Activated CD8-positive, alpha-beta T cell treated with anti-CD3 and anti-CD28 coated beads, Interleukin-2, amount 10 ng/mL, durations not matched to agents 7 days and 5 days (primary cell): ENCODE measurements at regions not wholly inside any gene's neighbourhood (a gene's known extent, or its start where the extent isn't known, plus 50 kb on each side); places are given as distances from the start of the nearest gene placed in this dataset.

Experiments
- ATAC-seq: fragments of 150-1000 bp; cut with Tn5 transposase; one replicate; pipeline ENCODE4 v1.10.0; 2021; ENCODE audit warnings: moderate library complexity
- CTCF ChIA-PET: fragments of 350-600 bp; sonication (Branson Sonifier 250); formaldehyde crosslinking; loops from one replicate; lab custom pipeline; 2021; ENCODE audit warnings: antibody characterized with exemption; lab: Charles Lee
- POLR2A ChIA-PET: fragments of 350-600 bp; sonication (Branson Sonifier 250); formaldehyde crosslinking; loops from one replicate; lab custom pipeline; 2021; ENCODE audit warnings: antibody characterized with exemption; lab: Charles Lee
- DNase-seq: peaks from one replicate; pipeline ENCODE4 v3.0.0-alpha.2; 2020
- H3K27ac Mint-ChIP-seq: one replicate; pipeline ENCODE4 v1.8.0; 2021; ENCODE audit warnings: mild to moderate bottlenecking, mixed read lengths
- H3K27me3 Mint-ChIP-seq: one replicate; pipeline ENCODE4 v1.8.0; 2021; ENCODE audit warnings: low read depth, mixed read lengths
- H3K36me3 Mint-ChIP-seq: one replicate; pipeline ENCODE4 v1.8.0; 2021; ENCODE audit warnings: low read depth, mixed read lengths
- H3K4me1 Mint-ChIP-seq: one replicate; pipeline ENCODE4 v1.8.0; 2021; ENCODE audit warnings: low read depth, mixed read lengths
- H3K4me3 Mint-ChIP-seq: one replicate; pipeline ENCODE4 v1.8.0; 2021; ENCODE audit warnings: mild to moderate bottlenecking, mixed read lengths
- H3K9me3 Mint-ChIP-seq: one replicate; pipeline ENCODE4 v1.8.0; 2022; ENCODE audit warnings: mixed read lengths; ENCODE audit not compliant: insufficient read depth

DNA sequence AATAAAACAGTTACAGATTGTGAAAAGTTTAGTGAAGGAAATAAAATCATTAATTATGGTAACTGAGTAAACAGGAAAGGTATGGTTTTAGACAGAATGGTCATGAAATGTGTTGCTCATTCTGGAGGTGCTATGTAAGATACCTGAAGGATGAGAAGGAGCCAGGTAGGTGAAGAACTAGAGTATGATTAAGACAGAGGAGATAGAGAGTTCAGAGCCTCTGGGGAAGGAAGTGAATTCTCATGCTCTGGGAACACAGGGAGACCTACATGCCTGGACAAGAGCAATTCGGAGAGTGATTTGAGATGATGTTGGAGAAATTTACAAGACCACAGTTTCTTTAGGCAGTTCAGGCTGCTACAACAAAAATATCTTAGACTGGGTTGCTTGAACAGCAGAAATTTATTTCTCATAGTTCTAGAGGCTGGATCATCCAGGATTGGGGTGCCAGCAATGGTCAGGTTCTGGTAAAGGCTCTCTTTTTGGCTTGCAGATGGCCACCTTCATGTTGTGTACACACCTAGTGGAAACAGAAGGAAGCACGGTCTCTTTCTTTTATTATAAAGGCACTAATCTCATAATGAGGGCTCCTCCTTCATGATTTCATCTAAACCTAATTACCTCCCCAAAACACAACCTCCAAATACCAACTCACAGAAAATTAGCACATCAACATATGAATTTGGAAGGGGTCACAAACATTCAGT is 1416.1 kb downstream of the PCDH7 start:
- POLR2A ChIA-PET, result no interaction called here
- Mint-ChIP-seq H3K27me3 (no peaks in the 10 kb centered on the region), H3K4me1 (no peaks in the 10 kb centered on the region), H3K9me3 (peaks cover 1% of the 10 kb centered on the region), H3K27ac (no peak overlapping the region), H3K4me3 (no peak overlapping the region), H3K36me3 (no peaks in the 10 kb centered on the region)
- CTCF ChIA-PET, result no interaction called here
- no peak for ATAC-seq
- no peak for DNase-seq

DNA sequence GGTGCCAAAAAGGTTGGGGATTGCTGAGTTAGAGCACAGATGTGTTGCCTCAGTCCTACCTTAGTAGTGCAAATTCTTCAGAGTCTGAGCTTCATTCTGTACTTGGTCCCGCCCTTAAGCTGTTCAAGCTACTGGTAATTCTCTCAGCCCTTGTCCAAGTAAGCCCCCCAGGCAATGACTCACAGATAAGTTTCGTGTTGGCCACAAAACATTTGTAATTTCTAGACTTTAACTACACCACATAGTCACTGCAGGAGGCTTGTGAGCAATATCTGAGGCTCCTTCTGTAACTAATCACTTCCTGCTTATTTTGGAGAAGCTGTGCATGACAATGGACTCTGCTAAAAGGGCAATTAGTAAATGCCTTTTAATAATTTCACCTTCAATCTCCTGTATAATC is 1420.5 kb downstream of the PCDH7 start:
- H3K36me3 Mint-ChIP-seq, result no peaks in the 10 kb centered on the region
- H3K4me1 Mint-ChIP-seq, result no peaks in the 10 kb centered on the region
- H3K27ac Mint-ChIP-seq, result no peak overlapping the region
- H3K4me3 Mint-ChIP-seq, result no peak overlapping the region
- H3K9me3 Mint-ChIP-seq, result peaks cover 6% of the 10 kb centered on the region
- ATAC-seq, result no peak
- no peak for DNase-seq
- H3K27me3 Mint-ChIP-seq, result no peaks in the 10 kb centered on the region
- CTCF ChIA-PET, result no interaction called here
- POLR2A ChIA-PET, result no interaction called here

DNA sequence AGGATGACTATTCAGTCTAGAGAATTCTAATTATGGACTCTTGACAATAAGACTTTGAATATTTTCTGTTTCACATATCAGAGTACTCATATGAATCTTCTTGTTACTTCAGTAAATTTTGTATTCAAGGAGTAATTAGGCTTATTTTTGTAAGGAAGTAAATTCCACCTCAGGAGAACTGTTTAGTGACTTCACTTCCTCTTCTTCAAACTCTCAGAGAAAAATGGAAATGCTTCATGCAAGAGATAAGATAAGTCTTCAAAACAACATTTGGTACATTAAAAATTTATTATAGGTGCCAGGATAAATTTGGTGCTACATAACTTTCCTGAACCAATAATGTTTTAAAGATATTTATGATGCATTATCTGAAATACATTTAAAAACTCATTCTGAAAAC is 1421.9 kb downstream of the PCDH7 start:
- Mint-ChIP-seq H3K27ac (no peak overlapping the region), H3K27me3 (no peaks in the 10 kb centered on the region), H3K4me1 (no peaks in the 10 kb centered on the region), H3K4me3 (no peak overlapping the region), H3K36me3 (no peaks in the 10 kb centered on the region), H3K9me3 (peaks cover 6% of the 10 kb centered on the region)
- ATAC-seq (no peak), DNase-seq (no peak)
- ChIA-PET CTCF (no interaction called here), POLR2A (no interaction called here)

DNA sequence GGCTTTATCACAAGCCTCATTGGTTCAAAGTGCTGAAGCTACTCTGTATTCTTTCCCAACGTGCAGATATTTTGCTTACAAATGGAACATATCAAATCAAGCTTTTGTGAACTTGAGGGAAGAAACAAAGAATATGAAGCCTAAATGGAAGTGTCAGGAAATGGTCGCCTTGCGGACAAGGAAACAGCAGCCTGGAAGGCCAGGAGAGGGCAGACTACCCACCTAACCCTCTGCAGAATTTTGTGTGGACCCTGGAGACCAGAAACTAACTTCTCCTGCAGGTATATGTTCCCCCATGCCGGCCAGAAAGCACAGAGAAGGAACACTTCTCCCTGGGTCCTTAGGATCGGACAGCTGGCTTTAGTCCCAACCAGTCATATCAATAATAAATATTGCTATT is 1425.8 kb downstream of the PCDH7 start:
- no peaks in the 10 kb centered on the region for H3K27me3 Mint-ChIP-seq
- H3K9me3 Mint-ChIP-seq, result peaks cover 10% of the 10 kb centered on the region
- H3K27ac Mint-ChIP-seq, result no peak overlapping the region
- H3K4me1 Mint-ChIP-seq, result no peaks in the 10 kb centered on the region
- no peaks in the 10 kb centered on the region for H3K36me3 Mint-ChIP-seq
- no peak for ATAC-seq
- POLR2A ChIA-PET, result no interaction called here
- H3K4me3 Mint-ChIP-seq, result no peak overlapping the region
- DNase-seq, result no peak
- CTCF ChIA-PET, result no interaction called here

DNA sequence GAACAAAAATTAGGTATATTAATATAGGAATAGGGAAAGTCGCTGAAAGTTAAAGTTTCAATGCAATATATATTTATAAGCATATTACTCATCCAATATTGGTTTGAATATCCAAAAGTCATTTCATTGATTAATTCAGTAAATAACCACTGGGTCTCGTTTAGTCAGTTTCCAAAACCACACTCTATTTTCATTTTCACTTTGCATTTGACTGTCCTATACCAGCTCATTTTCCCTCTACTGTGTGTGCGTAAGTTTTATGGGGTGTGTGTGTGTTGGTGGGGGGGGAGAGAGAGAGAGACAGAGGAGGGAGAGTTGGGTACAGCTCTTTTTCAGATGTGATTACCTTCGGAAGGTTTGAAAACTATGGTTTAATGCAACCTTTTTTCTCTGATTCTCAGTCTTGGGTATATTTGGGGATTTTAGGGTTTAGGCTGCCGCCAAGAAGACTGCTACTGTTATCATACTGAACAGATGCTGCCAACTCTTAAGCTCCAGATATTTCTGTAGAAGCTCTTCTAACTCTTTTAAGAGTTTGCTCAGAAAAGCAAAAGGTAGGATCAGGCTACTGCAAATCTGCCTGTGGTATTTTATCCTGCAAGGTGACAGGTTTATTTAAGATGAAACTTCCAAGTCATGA is 1427.4 kb downstream of the PCDH7 start:
- CTCF ChIA-PET, result no interaction called here
- Mint-ChIP-seq H3K4me3 (no peak overlapping the region), H3K27me3 (no peaks in the 10 kb centered on the region), H3K36me3 (no peaks in the 10 kb centered on the region), H3K27ac (no peak overlapping the region), H3K4me1 (no peaks in the 10 kb centered on the region), H3K9me3 (peaks cover 10% of the 10 kb centered on the region)
- DNase-seq (no peak), ATAC-seq (no peak)
- POLR2A ChIA-PET, result no interaction called here

DNA sequence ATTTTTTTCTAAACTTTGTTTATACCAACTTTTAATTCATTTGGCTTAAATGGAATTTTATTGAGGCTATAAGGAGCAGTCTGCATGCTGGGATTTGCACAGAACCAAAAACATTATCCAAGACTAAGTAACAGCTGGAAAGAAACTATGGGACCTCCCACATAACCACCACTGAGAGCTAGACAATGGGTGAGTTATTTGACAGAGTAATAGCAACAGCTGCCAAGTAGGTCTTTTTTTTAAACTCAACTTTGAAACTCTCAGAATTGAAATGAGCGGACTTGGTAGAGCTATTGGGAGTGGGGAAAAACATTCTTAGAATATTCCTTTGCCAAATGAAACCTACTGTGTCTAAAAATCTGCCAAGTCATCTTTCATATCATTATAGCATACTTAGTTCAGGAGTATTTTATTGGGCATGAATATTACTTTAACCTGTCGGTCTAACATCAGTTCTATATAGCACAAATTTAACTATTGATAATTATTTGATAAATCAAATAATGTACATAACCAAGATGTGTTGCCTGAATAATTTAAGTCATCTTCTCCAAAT is 1428.0 kb downstream of the PCDH7 start:
- CTCF ChIA-PET, result no interaction called here
- Mint-ChIP-seq H3K9me3 (peaks cover 10% of the 10 kb centered on the region), H3K27ac (no peak overlapping the region), H3K27me3 (no peaks in the 10 kb centered on the region), H3K36me3 (no peaks in the 10 kb centered on the region), H3K4me1 (no peaks in the 10 kb centered on the region), H3K4me3 (no peak overlapping the region)
- no peak for DNase-seq
- POLR2A ChIA-PET, result no interaction called here
- ATAC-seq, result no peak

DNA sequence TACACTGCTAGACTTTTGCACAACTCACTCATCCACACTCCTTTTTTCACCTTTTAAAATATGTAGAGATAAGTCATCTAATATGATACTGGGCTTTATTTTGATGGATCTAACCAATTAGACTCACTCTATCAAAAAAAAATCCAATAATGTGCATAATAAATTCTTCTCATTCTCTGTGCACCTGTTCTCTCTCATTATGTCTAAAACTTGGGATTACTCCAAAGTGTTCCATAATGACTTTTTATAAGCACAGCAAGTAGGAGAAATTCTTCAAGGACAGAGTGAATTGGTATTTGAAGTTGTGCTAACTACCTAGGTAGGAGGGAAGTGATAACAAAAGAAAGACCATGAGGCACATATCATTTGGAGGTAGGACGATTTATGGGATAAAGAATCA is 1438.8 kb downstream of the PCDH7 start:
- DNase-seq, result no peak
- Mint-ChIP-seq H3K4me1 (no peaks in the 10 kb centered on the region), H3K4me3 (no peak overlapping the region), H3K9me3 (peaks cover 11% of the 10 kb centered on the region), H3K36me3 (no peaks in the 10 kb centered on the region), H3K27me3 (no peaks in the 10 kb centered on the region), H3K27ac (no peak overlapping the region)
- ATAC-seq, result no peak
- POLR2A ChIA-PET, result no interaction called here
- CTCF ChIA-PET, result no interaction called here

DNA sequence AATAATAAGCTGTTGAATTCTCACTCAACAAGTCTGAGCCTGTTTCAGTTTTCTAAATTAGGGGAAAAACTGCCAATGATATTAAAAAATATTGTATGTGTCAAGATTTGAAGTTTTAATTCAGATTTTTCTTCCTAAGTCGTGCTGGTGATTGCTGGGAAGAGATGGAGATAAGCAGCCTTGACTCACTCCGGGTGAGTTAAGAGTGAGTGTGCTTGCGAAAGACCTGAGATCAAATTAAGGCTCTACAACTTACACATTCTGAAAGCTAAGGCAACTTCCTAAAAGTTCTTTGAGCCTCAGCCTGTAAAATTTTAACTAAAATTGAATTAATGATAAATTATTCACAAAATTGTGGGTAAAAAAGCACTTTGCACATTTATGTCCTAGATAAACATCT is 1441.2 kb downstream of the PCDH7 start:
- DNase-seq, result no peak
- ChIA-PET POLR2A (no interaction called here), CTCF (no interaction called here)
- H3K36me3 Mint-ChIP-seq, result no peaks in the 10 kb centered on the region
- H3K4me1 Mint-ChIP-seq, result no peaks in the 10 kb centered on the region
- H3K9me3 Mint-ChIP-seq, result peaks cover 4% of the 10 kb centered on the region
- H3K27ac Mint-ChIP-seq, result no peak overlapping the region
- H3K4me3 Mint-ChIP-seq, result no peak overlapping the region
- no peak for ATAC-seq
- no peaks in the 10 kb centered on the region for H3K27me3 Mint-ChIP-seq

DNA sequence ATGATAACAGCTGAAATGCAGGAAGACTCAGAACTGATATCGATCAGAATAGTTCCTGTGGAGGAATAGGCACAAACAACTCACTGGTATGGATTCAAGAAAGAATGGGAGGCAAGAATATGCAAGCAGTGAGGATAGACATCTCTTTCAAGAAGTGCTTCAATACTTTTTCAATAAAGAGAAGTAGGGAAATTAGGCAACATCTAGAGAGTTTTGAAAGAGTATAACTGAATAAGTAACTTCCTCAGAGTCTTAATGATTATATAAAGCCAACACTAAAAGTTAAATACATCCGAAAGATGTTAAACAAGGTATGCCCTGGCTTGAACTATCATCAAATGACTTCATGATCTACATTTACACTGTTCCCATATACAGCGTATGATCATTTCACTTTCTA is 1443.0 kb downstream of the PCDH7 start:
- CTCF ChIA-PET, result no interaction called here
- Mint-ChIP-seq H3K27ac (no peak overlapping the region), H3K27me3 (no peaks in the 10 kb centered on the region), H3K36me3 (no peaks in the 10 kb centered on the region), H3K9me3 (peaks cover 4% of the 10 kb centered on the region), H3K4me1 (no peaks in the 10 kb centered on the region), H3K4me3 (no peak overlapping the region)
- DNase-seq (no peak), ATAC-seq (no peak)
- POLR2A ChIA-PET, result no interaction called here

DNA sequence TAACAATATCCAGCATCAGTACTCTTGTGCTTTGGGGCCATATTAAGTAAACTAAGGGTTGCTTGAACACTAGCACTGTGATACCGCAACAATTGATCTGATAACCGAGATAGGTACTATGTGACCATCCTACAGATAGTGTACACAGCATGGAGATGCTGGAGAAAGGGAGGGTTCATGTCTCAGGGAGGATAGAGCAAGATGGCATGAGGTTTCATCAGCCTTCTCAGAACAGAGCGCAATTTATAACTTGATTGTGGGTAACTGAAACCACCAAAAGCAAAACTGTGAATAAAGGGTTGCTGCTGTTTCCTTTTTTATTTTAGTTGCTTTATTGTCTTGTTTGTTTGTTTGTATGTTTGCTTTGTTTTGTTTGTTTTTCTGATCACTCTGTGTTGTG is 1449.7 kb downstream of the PCDH7 start:
- DNase-seq (no peak), ATAC-seq (no peak)
- Mint-ChIP-seq H3K4me1 (no peaks in the 10 kb centered on the region), H3K4me3 (no peak overlapping the region), H3K9me3 (peaks cover 21% of the 10 kb centered on the region), H3K36me3 (no peaks in the 10 kb centered on the region), H3K27me3 (no peaks in the 10 kb centered on the region), H3K27ac (no peak overlapping the region)
- POLR2A ChIA-PET, result no interaction called here
- CTCF ChIA-PET, result no interaction called here

DNA sequence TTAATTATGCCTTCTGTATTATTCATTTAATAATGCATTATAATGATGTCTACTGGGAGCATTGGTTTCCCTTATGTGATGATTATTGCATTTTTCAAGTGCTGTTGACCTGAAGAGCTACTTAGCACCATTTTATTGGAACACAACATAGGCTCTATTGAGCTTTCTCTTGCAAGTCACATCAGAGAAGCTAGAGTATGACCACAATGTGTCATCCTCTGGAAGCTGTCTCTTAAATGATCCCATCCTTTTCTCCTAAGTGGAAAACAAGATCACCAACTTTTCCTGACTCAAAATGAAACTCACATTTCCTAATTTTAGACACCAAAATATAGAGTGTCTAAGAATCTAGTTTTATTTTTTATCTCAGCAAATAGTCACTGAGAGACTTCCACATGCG is 1451.9 kb downstream of the PCDH7 start:
- H3K9me3 Mint-ChIP-seq, result peaks cover 21% of the 10 kb centered on the region
- POLR2A ChIA-PET, result no interaction called here
- H3K27ac Mint-ChIP-seq, result no peak overlapping the region
- ATAC-seq, result no peak
- H3K27me3 Mint-ChIP-seq, result no peaks in the 10 kb centered on the region
- CTCF ChIA-PET, result no interaction called here
- no peak for DNase-seq
- H3K4me3 Mint-ChIP-seq, result no peak overlapping the region
- no peaks in the 10 kb centered on the region for H3K36me3 Mint-ChIP-seq
- no peaks in the 10 kb centered on the region for H3K4me1 Mint-ChIP-seq

DNA sequence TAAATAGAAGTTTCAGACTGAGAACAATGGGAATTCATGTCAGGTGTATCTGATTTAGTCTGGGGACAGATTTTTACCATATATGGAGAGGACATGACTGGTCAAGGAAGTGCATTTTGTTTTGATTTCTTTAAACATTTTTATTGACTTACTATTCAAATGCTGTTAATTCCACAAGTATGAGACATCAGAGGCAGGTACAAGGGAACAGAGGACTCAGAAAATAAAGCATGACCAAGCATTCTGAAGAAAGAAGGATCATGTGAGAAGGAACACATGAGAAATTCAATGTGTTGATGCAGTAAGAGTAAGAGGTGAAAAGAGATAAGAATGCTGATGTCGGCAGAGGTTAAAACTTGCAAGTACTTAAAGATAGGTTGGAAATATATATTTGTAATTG is 1452.6 kb downstream of the PCDH7 start:
- Mint-ChIP-seq H3K27ac (no peak overlapping the region), H3K4me1 (no peaks in the 10 kb centered on the region), H3K36me3 (no peaks in the 10 kb centered on the region), H3K27me3 (no peaks in the 10 kb centered on the region), H3K4me3 (no peak overlapping the region), H3K9me3 (peaks cover 21% of the 10 kb centered on the region)
- no peak for DNase-seq
- CTCF ChIA-PET, result no interaction called here
- ATAC-seq, result no peak
- POLR2A ChIA-PET, result no interaction called here
